ENCODE measurements at regions not wholly inside any gene's neighbourhood (a gene's known extent, or its start where the extent isn't known, plus 50 kb on each side); places are given as distances from the start of the nearest gene placed in this dataset.

DNA sequence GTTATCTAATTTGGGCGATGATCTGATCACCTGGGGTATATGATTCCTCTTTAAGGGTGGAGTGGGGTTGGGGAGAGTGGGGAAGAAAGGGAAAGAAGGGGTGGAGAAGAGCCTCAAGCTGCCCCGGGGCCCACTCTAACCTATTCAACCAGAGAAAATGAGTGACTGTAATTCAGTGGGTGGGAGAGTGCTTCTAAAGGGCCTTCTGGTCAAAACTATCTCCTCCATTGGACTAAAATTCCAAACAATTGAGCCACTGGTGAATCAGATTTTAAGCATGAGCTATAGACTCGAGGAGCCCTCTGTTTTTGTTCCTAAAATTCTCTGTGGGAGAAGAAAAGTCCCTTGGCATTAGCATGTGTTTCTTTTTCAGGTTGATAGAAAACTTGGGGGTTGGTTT is 296.8 kb downstream of the CLIC5 start:
- no peak for DNase-seq
- intact Hi-C loops (cut with DNase I) = loop anchor here (10.0 kb wide), 1 partner anchor 1064 kb away; no protein-coding TSS in a partner anchor
- TF ChIP-seq, protein P1, sequence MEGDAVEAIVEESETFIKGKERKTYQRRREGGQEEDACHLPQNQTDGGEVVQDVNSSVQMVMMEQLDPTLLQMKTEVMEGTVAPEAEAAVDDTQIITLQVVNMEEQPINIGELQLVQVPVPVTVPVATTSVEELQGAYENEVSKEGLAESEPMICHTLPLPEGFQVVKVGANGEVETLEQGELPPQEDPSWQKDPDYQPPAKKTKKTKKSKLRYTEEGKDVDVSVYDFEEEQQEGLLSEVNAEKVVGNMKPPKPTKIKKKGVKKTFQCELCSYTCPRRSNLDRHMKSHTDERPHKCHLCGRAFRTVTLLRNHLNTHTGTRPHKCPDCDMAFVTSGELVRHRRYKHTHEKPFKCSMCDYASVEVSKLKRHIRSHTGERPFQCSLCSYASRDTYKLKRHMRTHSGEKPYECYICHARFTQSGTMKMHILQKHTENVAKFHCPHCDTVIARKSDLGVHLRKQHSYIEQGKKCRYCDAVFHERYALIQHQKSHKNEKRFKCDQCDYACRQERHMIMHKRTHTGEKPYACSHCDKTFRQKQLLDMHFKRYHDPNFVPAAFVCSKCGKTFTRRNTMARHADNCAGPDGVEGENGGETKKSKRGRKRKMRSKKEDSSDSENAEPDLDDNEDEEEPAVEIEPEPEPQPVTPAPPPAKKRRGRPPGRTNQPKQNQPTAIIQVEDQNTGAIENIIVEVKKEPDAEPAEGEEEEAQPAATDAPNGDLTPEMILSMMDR (IDR thresholded peaks at IDR 0.05) = no peak
- no peaks in the 10 kb centered on the region for H3K36me3 ChIP-seq
- ATAC-seq = no peak
- no peak overlapping the region for H3K27ac ChIP-seq
- H3K4me3 ChIP-seq = no peak overlapping the region
- H3K4me1 ChIP-seq = peaks cover 6% of the 10 kb centered on the region
- H3K9me3 ChIP-seq = no peaks in the 10 kb centered on the region
- H3K27me3 ChIP-seq = no peaks in the 10 kb centered on the region

GRCh38 chr6:45718131-45718530 is 297.5 kb downstream of the CLIC5 start:
- Histone ChIP-seq H3K9me3 (no peaks in the 10 kb centered on the region), H3K4me1 (peaks cover 6% of the 10 kb centered on the region), H3K36me3 (no peaks in the 10 kb centered on the region), H3K4me3 (no peak overlapping the region), H3K27me3 (no peaks in the 10 kb centered on the region), H3K27ac (no peak overlapping the region)
- ATAC-seq (no peak), DNase-seq (no peak)
- TF ChIP-seq, protein P1 (IDR thresholded peaks at IDR 0.05) = no peak
- intact Hi-C loops (cut with DNase I) = loop anchor here (10.0 kb wide), 1 partner anchor 1063 kb away; no protein-coding TSS in a partner anchor

DNA sequence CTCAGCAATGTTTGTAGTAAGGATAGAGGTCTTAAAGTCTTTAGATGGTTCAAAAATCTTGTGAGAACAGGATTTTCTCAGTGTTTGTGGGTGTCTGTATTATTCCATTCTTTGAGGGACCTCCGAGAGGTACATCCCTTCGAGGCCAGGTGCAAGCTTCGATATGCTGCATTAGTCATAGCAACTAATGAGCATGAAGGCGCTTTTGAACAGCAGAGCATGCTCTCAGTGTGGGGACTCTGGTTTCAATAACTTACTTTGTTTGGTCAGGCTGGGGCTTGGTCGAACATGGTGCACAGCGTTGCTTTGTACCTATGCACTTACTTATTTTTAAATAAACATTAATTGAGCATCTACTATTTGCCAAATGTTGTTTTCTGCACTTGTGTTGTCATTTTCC is 297.9 kb downstream of the CLIC5 start:
- H3K27ac ChIP-seq = no peak overlapping the region
- H3K4me1 ChIP-seq = peaks cover 6% of the 10 kb centered on the region
- ATAC-seq (no peak), DNase-seq (no peak)
- no peaks in the 10 kb centered on the region for H3K27me3 ChIP-seq
- no peaks in the 10 kb centered on the region for H3K9me3 ChIP-seq
- intact Hi-C loops (cut with DNase I) = loop anchor here (10.0 kb wide), 1 partner anchor 1063 kb away; no protein-coding TSS in a partner anchor
- no peak overlapping the region for H3K4me3 ChIP-seq
- TF ChIP-seq, protein P1 (IDR thresholded peaks at IDR 0.05) = no peak
- no peaks in the 10 kb centered on the region for H3K36me3 ChIP-seq

DNA sequence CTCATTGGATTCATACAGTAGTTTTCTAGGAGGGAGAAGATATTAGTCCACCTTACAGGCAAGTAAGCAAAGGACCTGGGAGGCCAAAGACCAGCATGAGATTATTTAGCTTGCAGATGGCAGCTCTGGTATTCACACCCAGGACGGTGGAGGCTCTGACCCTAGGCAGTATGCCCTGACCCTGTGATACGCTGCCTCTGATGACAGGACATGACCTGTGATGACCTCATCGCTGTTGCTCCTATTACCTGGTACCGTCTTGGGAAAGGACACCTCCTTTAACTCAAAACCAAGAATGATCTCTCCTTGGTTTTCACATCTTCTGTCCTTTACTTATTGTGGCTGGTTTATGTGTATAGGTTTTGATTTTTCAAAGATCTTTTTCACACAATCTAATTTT is 298.6 kb downstream of the CLIC5 start:
- H3K9me3 ChIP-seq = no peaks in the 10 kb centered on the region
- intact Hi-C loops (cut with DNase I) = loop anchor here (10.0 kb wide), 1 partner anchor 1062 kb away; no protein-coding TSS in a partner anchor
- ATAC-seq (no peak), DNase-seq (no peak)
- H3K4me1 ChIP-seq = peaks cover 6% of the 10 kb centered on the region
- no peaks in the 10 kb centered on the region for H3K27me3 ChIP-seq
- TF ChIP-seq, protein P1 (IDR thresholded peaks at IDR 0.05) = no peak
- H3K27ac ChIP-seq = no peak overlapping the region
- H3K36me3 ChIP-seq = no peaks in the 10 kb centered on the region
- H3K4me3 ChIP-seq = no peak overlapping the region

- ATAC-seq (no peak), DNase-seq (no peak)
- TF ChIP-seq, protein P1 (IDR thresholded peaks at IDR 0.05) = no peak
- no peaks in the 10 kb centered on the region for H3K36me3 ChIP-seq
- H3K27me3 ChIP-seq = no peaks in the 10 kb centered on the region
- no peaks in the 10 kb centered on the region for H3K9me3 ChIP-seq
- H3K4me3 ChIP-seq = no peak overlapping the region
- intact Hi-C loops (cut with DNase I) = loop anchor here (10.0 kb wide), 1 partner anchor 1061 kb away; no protein-coding TSS in a partner anchor
- no peak overlapping the region for H3K27ac ChIP-seq
- peaks cover 11% of the 10 kb centered on the region for H3K4me1 ChIP-seq
Observed at GRCh38 chr6:45715508-45715803, 300.2 kb downstream of the CLIC5 start.

Data from upper lobe of right lung (tissue), 1 donor.